ENCODE measurements at regions not wholly inside any gene's neighbourhood (a gene's known extent, or its start where the extent isn't known, plus 50 kb on each side); places are given as distances from the start of the nearest gene placed in this dataset.

GRCh38 chr3:159835126-159835525 is 153.5 kb upstream of the IL12A start:
- no peaks in the 10 kb centered on the region for H3K4me1 ChIP-seq (ENCODE audit: control insufficient read depth in 1 of 2, insufficient read depth in 2 of 2, low read length in 2 of 2)
- H3K27me3 ChIP-seq (ENCODE audit: control insufficient read depth in 1 of 2, insufficient read depth in 2 of 2, low read length in 2 of 2) = no peaks in the 10 kb centered on the region
- H3K9me3 ChIP-seq (ENCODE audit: control insufficient read depth in 1 of 2, low read length in 2 of 2) = no peaks in the 10 kb centered on the region
- no peaks in the 10 kb centered on the region for H3K36me3 ChIP-seq (ENCODE audit: control insufficient read depth in 1 of 2, insufficient read depth in 2 of 2, low read length in 2 of 2)
- H3K27ac ChIP-seq (ENCODE audit: low read depth, low read length) = no peak overlapping the region
- H3K9ac ChIP-seq (ENCODE audit: low read depth in 1 of 2, low read length in 2 of 2) = no peak overlapping the region
- H3K4me3 ChIP-seq (ENCODE audit: low read depth in 1 of 2, low read length in 2 of 2) = no peak overlapping the region

- Histone ChIP-seq H3K9ac (ENCODE audit: low read depth in 1 of 2, low read length in 2 of 2) (no peak overlapping the region), H3K4me1 (ENCODE audit: control insufficient read depth in 1 of 2, insufficient read depth in 2 of 2, low read length in 2 of 2) (no peaks in the 10 kb centered on the region), H3K27ac (ENCODE audit: low read depth, low read length) (no peak overlapping the region), H3K36me3 (ENCODE audit: control insufficient read depth in 1 of 2, insufficient read depth in 2 of 2, low read length in 2 of 2) (no peaks in the 10 kb centered on the region), H3K4me3 (ENCODE audit: low read depth in 1 of 2, low read length in 2 of 2) (no peak overlapping the region), H3K9me3 (ENCODE audit: control insufficient read depth in 1 of 2, low read length in 2 of 2) (no peaks in the 10 kb centered on the region), H3K27me3 (ENCODE audit: control insufficient read depth in 1 of 2, insufficient read depth in 2 of 2, low read length in 2 of 2) (no peaks in the 10 kb centered on the region)
These were observed 150.9 kb upstream of the IL12A start for GRCh38 chr3:159837725-159838124.

- no peak overlapping the region for H3K4me3 ChIP-seq (ENCODE audit: low read depth in 1 of 2, low read length in 2 of 2)
- H3K27me3 ChIP-seq (ENCODE audit: control insufficient read depth in 1 of 2, insufficient read depth in 2 of 2, low read length in 2 of 2) = no peaks in the 10 kb centered on the region
- no peak overlapping the region for H3K9ac ChIP-seq (ENCODE audit: low read depth in 1 of 2, low read length in 2 of 2)
- no peaks in the 10 kb centered on the region for H3K4me1 ChIP-seq (ENCODE audit: control insufficient read depth in 1 of 2, insufficient read depth in 2 of 2, low read length in 2 of 2)
- H3K27ac ChIP-seq (ENCODE audit: low read depth, low read length) = no peak overlapping the region
- H3K9me3 ChIP-seq (ENCODE audit: control insufficient read depth in 1 of 2, low read length in 2 of 2) = no peaks in the 10 kb centered on the region
- H3K36me3 ChIP-seq (ENCODE audit: control insufficient read depth in 1 of 2, insufficient read depth in 2 of 2, low read length in 2 of 2) = no peaks in the 10 kb centered on the region
These were observed 149.7 kb upstream of the IL12A start for GRCh38 chr3:159838938-159839337.

- no peak within 1 kb of the TSS for H3K27ac ChIP-seq (ENCODE audit: low read depth, low read length)
- no peaks in the 10 kb centered on the region for H3K4me1 ChIP-seq (ENCODE audit: control insufficient read depth in 1 of 2, insufficient read depth in 2 of 2, low read length in 2 of 2)
- no peaks in the 10 kb centered on the region for H3K27me3 ChIP-seq (ENCODE audit: control insufficient read depth in 1 of 2, insufficient read depth in 2 of 2, low read length in 2 of 2)
- H3K4me3 ChIP-seq (ENCODE audit: low read depth in 1 of 2, low read length in 2 of 2) = no peak within 1 kb of the TSS
- H3K9me3 ChIP-seq (ENCODE audit: control insufficient read depth in 1 of 2, low read length in 2 of 2) = no peaks in the 10 kb centered on the region
- H3K9ac ChIP-seq (ENCODE audit: low read depth in 1 of 2, low read length in 2 of 2) = no peak within 1 kb of the TSS
- H3K36me3 ChIP-seq (ENCODE audit: control insufficient read depth in 1 of 2, insufficient read depth in 2 of 2, low read length in 2 of 2) = no peaks in the 10 kb centered on the region
These were observed 148.9 kb upstream of the IL12A start, which contains the start of gene SCHIP1 for GRCh38 chr3:159839561-159840379. Gene SCHIP1 (plus strand): TSS chr3:159839861.

GRCh38 chr3:159840703-159841299 is 147.8 kb upstream of the IL12A start:
- Histone ChIP-seq H3K4me1 (ENCODE audit: control insufficient read depth in 1 of 2, insufficient read depth in 2 of 2, low read length in 2 of 2) (no peaks in the 10 kb centered on the region), H3K9ac (ENCODE audit: low read depth in 1 of 2, low read length in 2 of 2) (no peak overlapping the region), H3K9me3 (ENCODE audit: control insufficient read depth in 1 of 2, low read length in 2 of 2) (no peaks in the 10 kb centered on the region), H3K4me3 (ENCODE audit: low read depth in 1 of 2, low read length in 2 of 2) (no peak overlapping the region), H3K27me3 (ENCODE audit: control insufficient read depth in 1 of 2, insufficient read depth in 2 of 2, low read length in 2 of 2) (no peaks in the 10 kb centered on the region), H3K36me3 (ENCODE audit: control insufficient read depth in 1 of 2, insufficient read depth in 2 of 2, low read length in 2 of 2) (no peaks in the 10 kb centered on the region), H3K27ac (ENCODE audit: low read depth, low read length) (no peak overlapping the region)

- Histone ChIP-seq H3K9ac (ENCODE audit: low read depth in 1 of 2, low read length in 2 of 2) (no peak overlapping the region), H3K4me1 (ENCODE audit: control insufficient read depth in 1 of 2, insufficient read depth in 2 of 2, low read length in 2 of 2) (no peaks in the 10 kb centered on the region), H3K9me3 (ENCODE audit: control insufficient read depth in 1 of 2, low read length in 2 of 2) (no peaks in the 10 kb centered on the region), H3K4me3 (ENCODE audit: low read depth in 1 of 2, low read length in 2 of 2) (no peak overlapping the region), H3K27ac (ENCODE audit: low read depth, low read length) (no peak overlapping the region), H3K36me3 (ENCODE audit: control insufficient read depth in 1 of 2, insufficient read depth in 2 of 2, low read length in 2 of 2) (no peaks in the 10 kb centered on the region), H3K27me3 (ENCODE audit: control insufficient read depth in 1 of 2, insufficient read depth in 2 of 2, low read length in 2 of 2) (no peaks in the 10 kb centered on the region)
These were observed 146.9 kb upstream of the IL12A start for GRCh38 chr3:159841766-159842165.

- H3K36me3 ChIP-seq (ENCODE audit: control insufficient read depth in 1 of 2, insufficient read depth in 2 of 2, low read length in 2 of 2) = no peaks in the 10 kb centered on the region
- no peak overlapping the region for H3K4me3 ChIP-seq (ENCODE audit: low read depth in 1 of 2, low read length in 2 of 2)
- no peaks in the 10 kb centered on the region for H3K4me1 ChIP-seq (ENCODE audit: control insufficient read depth in 1 of 2, insufficient read depth in 2 of 2, low read length in 2 of 2)
- no peak overlapping the region for H3K9ac ChIP-seq (ENCODE audit: low read depth in 1 of 2, low read length in 2 of 2)
- H3K27ac ChIP-seq (ENCODE audit: low read depth, low read length) = no peak overlapping the region
- H3K9me3 ChIP-seq (ENCODE audit: control insufficient read depth in 1 of 2, low read length in 2 of 2) = no peaks in the 10 kb centered on the region
- no peaks in the 10 kb centered on the region for H3K27me3 ChIP-seq (ENCODE audit: control insufficient read depth in 1 of 2, insufficient read depth in 2 of 2, low read length in 2 of 2)
These were observed 144.6 kb upstream of the IL12A start for GRCh38 chr3:159843840-159844730.

GRCh38 chr3:159844801-159845261 is 143.8 kb upstream of the IL12A start:
- Histone ChIP-seq H3K27ac (ENCODE audit: low read depth, low read length) (no peak overlapping the region), H3K9me3 (ENCODE audit: control insufficient read depth in 1 of 2, low read length in 2 of 2) (no peaks in the 10 kb centered on the region), H3K36me3 (ENCODE audit: control insufficient read depth in 1 of 2, insufficient read depth in 2 of 2, low read length in 2 of 2) (no peaks in the 10 kb centered on the region), H3K4me1 (ENCODE audit: control insufficient read depth in 1 of 2, insufficient read depth in 2 of 2, low read length in 2 of 2) (no peaks in the 10 kb centered on the region), H3K27me3 (ENCODE audit: control insufficient read depth in 1 of 2, insufficient read depth in 2 of 2, low read length in 2 of 2) (no peaks in the 10 kb centered on the region), H3K9ac (ENCODE audit: low read depth in 1 of 2, low read length in 2 of 2) (no peak overlapping the region), H3K4me3 (ENCODE audit: low read depth in 1 of 2, low read length in 2 of 2) (no peak overlapping the region)

- no peak overlapping the region for H3K9ac ChIP-seq (ENCODE audit: low read depth in 1 of 2, low read length in 2 of 2)
- no peaks in the 10 kb centered on the region for H3K27me3 ChIP-seq (ENCODE audit: control insufficient read depth in 1 of 2, insufficient read depth in 2 of 2, low read length in 2 of 2)
- H3K4me1 ChIP-seq (ENCODE audit: control insufficient read depth in 1 of 2, insufficient read depth in 2 of 2, low read length in 2 of 2) = no peaks in the 10 kb centered on the region
- H3K36me3 ChIP-seq (ENCODE audit: control insufficient read depth in 1 of 2, insufficient read depth in 2 of 2, low read length in 2 of 2) = no peaks in the 10 kb centered on the region
- H3K27ac ChIP-seq (ENCODE audit: low read depth, low read length) = no peak overlapping the region
- H3K9me3 ChIP-seq (ENCODE audit: control insufficient read depth in 1 of 2, low read length in 2 of 2) = no peaks in the 10 kb centered on the region
- H3K4me3 ChIP-seq (ENCODE audit: low read depth in 1 of 2, low read length in 2 of 2) = no peak overlapping the region
These were observed 142.9 kb upstream of the IL12A start for GRCh38 chr3:159845737-159846136.

GRCh38 chr3:159846255-159846654 is 142.4 kb upstream of the IL12A start:
- Histone ChIP-seq H3K27ac (ENCODE audit: low read depth, low read length) (no peak overlapping the region), H3K9me3 (ENCODE audit: control insufficient read depth in 1 of 2, low read length in 2 of 2) (no peaks in the 10 kb centered on the region), H3K36me3 (ENCODE audit: control insufficient read depth in 1 of 2, insufficient read depth in 2 of 2, low read length in 2 of 2) (no peaks in the 10 kb centered on the region), H3K9ac (ENCODE audit: low read depth in 1 of 2, low read length in 2 of 2) (no peak overlapping the region), H3K4me3 (ENCODE audit: low read depth in 1 of 2, low read length in 2 of 2) (no peak overlapping the region), H3K27me3 (ENCODE audit: control insufficient read depth in 1 of 2, insufficient read depth in 2 of 2, low read length in 2 of 2) (no peaks in the 10 kb centered on the region), H3K4me1 (ENCODE audit: control insufficient read depth in 1 of 2, insufficient read depth in 2 of 2, low read length in 2 of 2) (no peaks in the 10 kb centered on the region)
